Sigmoid colon (tissue), 6 donors: ENCODE measurements at regions not wholly inside any gene's neighbourhood (a gene's known extent, or its start where the extent isn't known, plus 50 kb on each side); places are given as distances from the start of the nearest gene placed in this dataset.

Experiments used
- DNase-seq: peaks from one replicate; pipeline ENCODE4 v3.0.0-alpha.2; 2019
- H3K27ac ChIP-seq, 4 donors: fragments of 200-600 bp; sonication (generic); one replicate each; pipeline ENCODE4 v1.5.1; 2016 to 2019; ENCODE audit warnings: mild to moderate bottlenecking in 1 of 4
- H3K27me3 ChIP-seq, 3 donors: fragments of 200-600 bp; sonication (generic); one replicate each; pipeline ENCODE4 v1.5.1; 2019; ENCODE audit warnings: mild to moderate bottlenecking in 1 of 3
- H3K36me3 ChIP-seq, 4 donors: fragments of 200-600 bp; sonication (generic); one replicate each; pipeline ENCODE4 v1.5.1; 2016 to 2019
- H3K4me1 ChIP-seq, 4 donors: fragments of 200-600 bp; sonication (generic); one replicate each; pipeline ENCODE4 v1.5.1; 2017 to 2019
- H3K4me3 ChIP-seq, 4 donors: fragments of 200-600 bp; sonication (generic); one replicate each; pipeline ENCODE4 v1.5.1; 2017 to 2019; ENCODE audit warnings: mild to moderate bottlenecking in 2 of 4, moderate library complexity in 1 of 4
- H3K9me3 ChIP-seq, 4 donors: fragments of 200-600 bp in 3 of 4; sonication (generic) in 3 of 4; one replicate each; pipeline versions ENCODE4 v1.5.1 to v1.6.1; 2013 to 2019
- EP300 ChIP-seq, 4 donors: sonication (generic); formaldehyde crosslinking; IDR thresholded peaks; one replicate each; pipeline ENCODE4 v1.6.1; 2017; ENCODE audit warnings: antibody characterized with exemption in 4 of 4
- POLR2A ChIP-seq, 2 donors: fragments of 450-650 bp; IDR thresholded peaks; one replicate each; pipeline ENCODE4 v1.6.1; 2016; ENCODE audit warnings: antibody characterized with exemption in 2 of 2, mild to moderate bottlenecking in 2 of 2, moderate library complexity in 2 of 2
- POLR2AphosphoS5 ChIP-seq, 4 donors: sonication (generic); formaldehyde crosslinking; IDR thresholded peaks; one replicate each; pipeline ENCODE4 v1.6.1; 2017; ENCODE audit warnings: antibody characterized with exemption in 4 of 4
- WGBS, 2 donors: extraction: QIAGEN DNeasy Blood & Tissue Kit; methylation state at CpG; one replicate each; pipeline ENCODE4 v1.1.7; 2013; 5-methylcytosine and 5-hydroxymethylcytosine counted together
- intact Hi-C: fragments of 100-400 bp; cut with DNase I; formaldehyde crosslinking; loops from one replicate; pipeline ENCODE4 v1.15.1; 2023
- TF ChIP-seq, protein P1 (sequence below), 4 experiments: fragments of 450-650 bp in 3 of 4; fragments of 200-600 bp in 1 of 4; IDR thresholded peaks; one replicate each; pipeline ENCODE4 v1.5.1; 2016 to 2019; ENCODE audit warnings: antibody characterized with exemption in 4 of 4, mild to moderate bottlenecking in 3 of 4, moderate library complexity in 2 of 4
- donor health status: healthy with polysubstance abuse.
- donor health status: healthy.

DNA sequence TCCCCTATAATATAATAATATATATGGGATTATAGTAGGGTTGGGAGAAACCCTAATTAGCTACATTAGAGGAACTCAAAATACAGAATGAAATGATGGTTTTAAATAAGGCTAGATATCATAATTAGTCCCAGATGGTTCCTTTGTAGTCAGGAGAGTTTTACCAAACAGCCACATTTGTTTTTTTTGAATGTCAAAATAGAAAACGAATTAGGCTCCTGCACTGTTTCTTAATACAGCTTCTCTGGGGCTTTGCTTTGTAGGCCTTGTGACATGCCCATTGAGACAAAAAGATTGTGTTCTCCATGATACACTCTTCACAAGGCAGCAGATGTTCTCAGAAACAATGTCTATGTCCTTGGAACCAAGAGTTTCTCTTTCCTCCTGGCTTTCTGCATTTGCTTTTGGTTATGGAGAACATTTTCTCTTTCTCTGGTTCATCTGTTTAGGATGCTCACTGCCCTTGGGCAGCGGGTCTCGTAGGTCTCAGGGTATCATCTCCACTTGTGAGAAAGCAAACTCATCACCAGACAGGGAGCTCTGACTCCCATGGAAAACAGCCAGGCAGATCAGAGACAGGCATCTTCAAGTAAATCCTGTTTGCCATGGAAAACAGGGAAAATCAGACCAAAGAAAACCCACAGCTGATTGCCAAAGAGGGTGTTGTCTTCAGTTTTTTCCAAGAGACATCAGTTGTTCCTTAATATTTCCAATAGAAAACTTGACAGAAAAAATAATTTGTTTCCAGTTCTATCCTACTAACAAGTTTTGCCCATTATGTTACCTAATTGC is 54.1 kb upstream of the RPS23 start:
- no peaks in the 10 kb centered on the region for H3K36me3 ChIP-seq
- no peaks in the 10 kb centered on the region for H3K9me3 ChIP-seq
- H3K4me1 ChIP-seq, result peaks cover 0 to 29% (median 18%) of the 10 kb centered on the region in 4 donors
- intact Hi-C loops, result no loop called here
- no peaks in the 10 kb centered on the region for H3K27me3 ChIP-seq
- H3K4me3 ChIP-seq, result no peak overlapping the region
- TF ChIP-seq POLR2AphosphoS5 (IDR thresholded peaks at IDR 0.05) (no peak), POLR2A (IDR thresholded peaks at IDR 0.05) (no peak), EP300 (IDR thresholded peaks at IDR 0.05) (no peak)
- TF ChIP-seq, protein P1, sequence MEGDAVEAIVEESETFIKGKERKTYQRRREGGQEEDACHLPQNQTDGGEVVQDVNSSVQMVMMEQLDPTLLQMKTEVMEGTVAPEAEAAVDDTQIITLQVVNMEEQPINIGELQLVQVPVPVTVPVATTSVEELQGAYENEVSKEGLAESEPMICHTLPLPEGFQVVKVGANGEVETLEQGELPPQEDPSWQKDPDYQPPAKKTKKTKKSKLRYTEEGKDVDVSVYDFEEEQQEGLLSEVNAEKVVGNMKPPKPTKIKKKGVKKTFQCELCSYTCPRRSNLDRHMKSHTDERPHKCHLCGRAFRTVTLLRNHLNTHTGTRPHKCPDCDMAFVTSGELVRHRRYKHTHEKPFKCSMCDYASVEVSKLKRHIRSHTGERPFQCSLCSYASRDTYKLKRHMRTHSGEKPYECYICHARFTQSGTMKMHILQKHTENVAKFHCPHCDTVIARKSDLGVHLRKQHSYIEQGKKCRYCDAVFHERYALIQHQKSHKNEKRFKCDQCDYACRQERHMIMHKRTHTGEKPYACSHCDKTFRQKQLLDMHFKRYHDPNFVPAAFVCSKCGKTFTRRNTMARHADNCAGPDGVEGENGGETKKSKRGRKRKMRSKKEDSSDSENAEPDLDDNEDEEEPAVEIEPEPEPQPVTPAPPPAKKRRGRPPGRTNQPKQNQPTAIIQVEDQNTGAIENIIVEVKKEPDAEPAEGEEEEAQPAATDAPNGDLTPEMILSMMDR (IDR thresholded peaks at IDR 0.05), result no peak
- WGBS, 2 donors, result 85 to 88% methylated on average over 3 of the region's 3 CpGs
- no peak for DNase-seq
- H3K27ac ChIP-seq, result peak overlapping the region in 1 of 4 donors; percentile 53

- no peak for TF ChIP-seq POLR2AphosphoS5 (IDR thresholded peaks at IDR 0.05)
- TF ChIP-seq, protein P1 (IDR thresholded peaks at IDR 0.05), result no peak
- no peak for TF ChIP-seq POLR2A (IDR thresholded peaks at IDR 0.05)
- TF ChIP-seq EP300 (IDR thresholded peaks at IDR 0.05), result no peak
- Histone ChIP-seq H3K4me3 (no peak overlapping the region), H3K9me3 (no peaks in the 10 kb centered on the region), H3K27ac (no peak overlapping the region), H3K27me3 (no peaks in the 10 kb centered on the region), H3K4me1 (peaks cover 0 to 28% (median 18%) of the 10 kb centered on the region in 4 donors), H3K36me3 (no peaks in the 10 kb centered on the region)
- intact Hi-C loops, result no loop called here
- no peak for DNase-seq
- 88 to 90% methylated on average over 4 of the region's 4 CpGs for WGBS, 2 donors
Measured at GRCh38 chr5:82331557-82331956, 53.4 kb upstream of the RPS23 start.

DNA sequence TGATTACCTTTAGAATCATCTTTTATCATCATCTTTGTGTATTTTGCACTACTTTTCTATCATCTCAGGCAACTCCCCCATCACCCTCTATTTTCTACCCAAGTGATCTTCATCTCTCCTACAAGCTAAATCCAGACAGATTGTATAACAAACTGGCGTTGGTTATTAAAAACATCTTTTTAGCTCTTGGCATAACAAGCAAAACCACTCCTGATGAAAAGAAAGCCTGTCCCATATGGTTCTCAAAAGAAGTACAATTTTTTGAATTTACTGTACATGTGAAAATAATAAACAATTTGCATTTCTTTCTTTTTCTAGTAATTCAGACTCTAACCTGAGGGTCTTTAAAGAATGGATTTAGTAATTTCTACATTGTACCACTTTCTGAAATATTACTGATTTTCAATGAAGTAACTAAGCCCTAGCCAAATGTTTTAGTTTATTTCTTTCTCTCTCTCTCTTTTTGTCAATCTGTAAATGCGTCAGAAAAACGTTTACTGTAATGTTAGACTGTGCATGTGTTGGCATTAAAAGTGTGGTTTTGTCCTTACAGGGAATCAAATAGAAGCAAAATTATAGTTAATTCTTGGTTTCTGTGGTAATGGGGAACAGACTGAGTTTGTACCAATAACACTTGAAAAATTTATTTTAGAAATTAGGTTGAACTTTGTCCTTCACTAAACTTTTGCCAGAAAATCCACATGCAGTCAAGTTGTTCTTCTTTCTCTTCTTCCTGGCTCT is 52.5 kb upstream of the RPS23 start:
- Histone ChIP-seq H3K4me3 (no peak overlapping the region), H3K36me3 (no peaks in the 10 kb centered on the region), H3K4me1 (peaks cover 0 to 19% (median 17%) of the 10 kb centered on the region in 4 donors), H3K27ac (no peak overlapping the region), H3K27me3 (no peaks in the 10 kb centered on the region), H3K9me3 (no peaks in the 10 kb centered on the region)
- intact Hi-C loops, result no loop called here
- no peak for TF ChIP-seq EP300 (IDR thresholded peaks at IDR 0.05)
- TF ChIP-seq, protein P1 (IDR thresholded peaks at IDR 0.05), result no peak
- no peak for DNase-seq
- WGBS, 2 donors, result 89 to 91% methylated on average over 3 of the region's 3 CpGs

DNA sequence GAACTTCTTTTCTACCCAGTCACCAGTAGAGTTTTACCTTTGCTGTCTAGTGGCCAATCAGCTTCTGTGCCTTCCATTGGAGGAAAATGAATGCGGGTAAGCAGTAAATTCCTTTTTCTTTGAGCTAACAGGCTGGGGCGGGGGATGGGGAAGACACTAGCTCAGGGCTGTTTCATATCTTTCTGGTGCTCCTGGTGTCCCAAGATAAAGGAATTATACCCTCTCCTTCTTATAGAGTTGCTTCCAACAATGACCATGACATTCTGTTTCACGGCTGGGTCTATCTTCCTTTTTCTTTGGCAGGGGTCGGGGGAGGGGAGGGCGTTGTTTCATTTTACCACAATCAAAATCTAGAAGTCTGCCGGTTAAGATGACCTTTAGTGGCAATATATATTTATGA is 51.2 kb upstream of the RPS23 start:
- Histone ChIP-seq H3K27ac (no peak overlapping the region), H3K4me1 (peaks cover 0 to 6% (median 5%) of the 10 kb centered on the region in 4 donors), H3K36me3 (no peaks in the 10 kb centered on the region), H3K4me3 (no peak overlapping the region), H3K9me3 (no peaks in the 10 kb centered on the region), H3K27me3 (no peaks in the 10 kb centered on the region)
- 73 to 91% methylated on average over 6 of the region's 6 CpGs for WGBS, 2 donors
- no peak for DNase-seq
- intact Hi-C loops, result no loop called here
- TF ChIP-seq, protein P1 (IDR thresholded peaks at IDR 0.05), result no peak
- no peak for TF ChIP-seq POLR2A (IDR thresholded peaks at IDR 0.05)
- TF ChIP-seq EP300 (IDR thresholded peaks at IDR 0.05), result no peak
- no peak for TF ChIP-seq POLR2AphosphoS5 (IDR thresholded peaks at IDR 0.05)
